ENCODE measurements at regions not wholly inside any gene's neighbourhood (a gene's known extent, or its start where the extent isn't known, plus 50 kb on each side); places are given as distances from the start of the nearest gene placed in this dataset.

DNA sequence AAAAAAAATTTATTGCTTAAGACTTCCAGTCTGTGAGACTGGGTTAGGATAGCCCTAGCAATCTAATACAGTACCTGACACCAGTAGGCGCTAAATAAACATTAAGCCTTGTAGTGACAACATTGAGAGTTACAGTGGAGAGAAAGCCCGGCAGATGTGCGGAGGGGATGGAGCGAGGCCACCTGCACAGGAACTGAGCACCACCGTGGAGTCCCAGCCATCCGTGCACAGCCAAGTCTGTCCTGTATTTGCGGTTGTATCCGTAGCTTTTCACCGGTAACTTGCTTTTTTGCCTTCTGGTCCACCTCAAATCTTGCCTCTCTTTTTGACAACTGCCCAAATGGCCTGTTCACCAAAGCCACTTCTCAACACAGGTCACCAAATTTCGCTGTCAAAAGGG is 260.1 kb downstream of the GPATCH2 start:
- TF ChIP-seq, protein P1, sequence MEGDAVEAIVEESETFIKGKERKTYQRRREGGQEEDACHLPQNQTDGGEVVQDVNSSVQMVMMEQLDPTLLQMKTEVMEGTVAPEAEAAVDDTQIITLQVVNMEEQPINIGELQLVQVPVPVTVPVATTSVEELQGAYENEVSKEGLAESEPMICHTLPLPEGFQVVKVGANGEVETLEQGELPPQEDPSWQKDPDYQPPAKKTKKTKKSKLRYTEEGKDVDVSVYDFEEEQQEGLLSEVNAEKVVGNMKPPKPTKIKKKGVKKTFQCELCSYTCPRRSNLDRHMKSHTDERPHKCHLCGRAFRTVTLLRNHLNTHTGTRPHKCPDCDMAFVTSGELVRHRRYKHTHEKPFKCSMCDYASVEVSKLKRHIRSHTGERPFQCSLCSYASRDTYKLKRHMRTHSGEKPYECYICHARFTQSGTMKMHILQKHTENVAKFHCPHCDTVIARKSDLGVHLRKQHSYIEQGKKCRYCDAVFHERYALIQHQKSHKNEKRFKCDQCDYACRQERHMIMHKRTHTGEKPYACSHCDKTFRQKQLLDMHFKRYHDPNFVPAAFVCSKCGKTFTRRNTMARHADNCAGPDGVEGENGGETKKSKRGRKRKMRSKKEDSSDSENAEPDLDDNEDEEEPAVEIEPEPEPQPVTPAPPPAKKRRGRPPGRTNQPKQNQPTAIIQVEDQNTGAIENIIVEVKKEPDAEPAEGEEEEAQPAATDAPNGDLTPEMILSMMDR (IDR thresholded peaks at IDR 0.05; ENCODE audit: low read depth, low read length, poor library complexity, severe bottlenecking), result no peak
- no peak for TF ChIP-seq EZH2phosphoT487 (IDR thresholded peaks at IDR 0.05; ENCODE audit: borderline replicate concordance, low read length)

All from DOHH2 (cell line).